ENCODE measurements at regions not wholly inside any gene's neighbourhood (a gene's known extent, or its start where the extent isn't known, plus 50 kb on each side); places are given as distances from the start of the nearest gene placed in this dataset.
A peak's percentile ranks its signal among the peaks of the same experiment; 100 is the strongest.

- DNase-seq (ENCODE audit: low spot score): no peak
These were observed 118.1 kb upstream of the MAFB start for GRCh38 chr20:40806929-40807820.

GRCh38 chr20:40807821-40808170 is 118.8 kb upstream of the MAFB start:
- DNase-seq (ENCODE audit: low spot score): no peak

- DNase-seq (ENCODE audit: low spot score): no peak
These were observed 119.9 kb upstream of the MAFB start for GRCh38 chr20:40808936-40809335.

GRCh38 chr20:40809361-40809760 is 120.3 kb upstream of the MAFB start:
- no peak for DNase-seq (ENCODE audit: low spot score)

GRCh38 chr20:40810332-40811000 is 121.4 kb upstream of the MAFB start:
- no peak for DNase-seq (ENCODE audit: low spot score)

- DNase-seq (ENCODE audit: low spot score): no peak
These were observed 122.0 kb upstream of the MAFB start for GRCh38 chr20:40811004-40811403.

- no peak for DNase-seq (ENCODE audit: low spot score)
These were observed 122.8 kb upstream of the MAFB start for GRCh38 chr20:40811660-40812414.

- no peak for DNase-seq (ENCODE audit: low spot score)
These were observed 123.4 kb upstream of the MAFB start for GRCh38 chr20:40812415-40812925.

- DNase-seq (ENCODE audit: low spot score): no peak
These were observed 124.0 kb upstream of the MAFB start for GRCh38 chr20:40813029-40813431.

GRCh38 chr20:40813708-40814630 is 124.9 kb upstream of the MAFB start:
- DNase-seq (ENCODE audit: low spot score): no peak

GRCh38 chr20:40814631-40814960 is 125.6 kb upstream of the MAFB start:
- DNase-seq (ENCODE audit: low spot score): no peak

- no peak for DNase-seq (ENCODE audit: low spot score)
These were observed 126.4 kb upstream of the MAFB start for GRCh38 chr20:40815156-40816038.

- no peak for DNase-seq (ENCODE audit: low spot score)
These were observed 127.0 kb upstream of the MAFB start for GRCh38 chr20:40816039-40816352.

- DNase-seq (ENCODE audit: low spot score): no peak
These were observed 132.4 kb upstream of the MAFB start for GRCh38 chr20:40821429-40821828.

- no peak for DNase-seq (ENCODE audit: low spot score)
These were observed 137.7 kb upstream of the MAFB start for GRCh38 chr20:40826699-40827098.

GRCh38 chr20:40835321-40835720 is 146.3 kb upstream of the MAFB start:
- peak; percentile 41 for DNase-seq (ENCODE audit: low spot score)

GRCh38 chr20:40838509-40838908 is 149.5 kb upstream of the MAFB start:
- no peak for DNase-seq (ENCODE audit: low spot score)

GRCh38 chr20:40843251-40843650 is 154.2 kb upstream of the MAFB start:
- peak; percentile 47 for DNase-seq (ENCODE audit: low spot score)

- peak; percentile 39 for DNase-seq (ENCODE audit: low spot score)
These were observed 155.3 kb upstream of the MAFB start for GRCh38 chr20:40844332-40844731.

GRCh38 chr20:40848096-40848495 is 159.1 kb upstream of the MAFB start:
- DNase-seq (ENCODE audit: low spot score): peak; percentile 49

Measured in mesenteric fat pad (tissue), 1 donor.